Esophagus muscularis mucosa (tissue), 4 donors: ENCODE measurements at regions not wholly inside any gene's neighbourhood (a gene's known extent, or its start where the extent isn't known, plus 50 kb on each side); places are given as distances from the start of the nearest gene placed in this dataset.
"Not testable (repeated sequence)": the region's sequence is repeated elsewhere in the genome, so short reads cannot be mapped to it uniquely, and the experiment has no call there.

ENCODE experiments used
- CTCF ChIP-seq, 3 experiments: fragments of 200-600 bp in 2 of 3; fragments of 450-650 bp in 1 of 3; sonication (generic) in 2 of 3; IDR thresholded peaks; one replicate each; pipeline ENCODE4 v1.5.1; 2017 to 2019; ENCODE audit warnings: antibody characterized with exemption in 3 of 3, mild to moderate bottlenecking in 2 of 3, moderate library complexity in 1 of 3
- EP300 ChIP-seq: sonication (generic); formaldehyde crosslinking; IDR thresholded peaks from one replicate; pipeline ENCODE4 v1.6.1; 2017; ENCODE audit warnings: antibody characterized with exemption
- POLR2AphosphoS5 ChIP-seq, 2 donors: sonication (generic); formaldehyde crosslinking; IDR thresholded peaks; one replicate each; pipeline ENCODE4 v1.6.1; 2017; ENCODE audit warnings: antibody characterized with exemption in 2 of 2

- TF ChIP-seq CTCF (IDR thresholded peaks at IDR 0.05); POLR2AphosphoS5 (IDR thresholded peaks at IDR 0.05); EP300: not testable (repeated sequence)
Measured at GRCh38 chr13:44823555-44823954, 165.7 kb downstream of the NUFIP1 start.
